GM12878 (cell line): ENCODE measurements at regions not wholly inside any gene's neighbourhood (a gene's known extent, or its start where the extent isn't known, plus 50 kb on each side); places are given as distances from the start of the nearest gene placed in this dataset.

Experiments
- ASH2L ChIP-seq: fragments of 300-600, 200-600 bp; sonication (generic); IDR thresholded peaks from 2 replicates; pipeline ENCODE4 v1.6.1; 2017; ENCODE audit warnings: low read depth, mild to moderate bottlenecking, borderline replicate concordance
- CBX3 ChIP-seq: fragments of 200-600 bp; sonication (generic); IDR thresholded peaks from 2 replicates; pipeline ENCODE4 v1.6.1; 2016; ENCODE audit warnings: low read depth, borderline replicate concordance
- FOS ChIP-seq: IDR thresholded peaks from 3 replicates; pipeline ENCODE4 v1.6.1; 2011; ENCODE audit warnings: borderline replicate concordance; ENCODE audit not compliant: insufficient read length; ENCODE audit errors: extremely low read depth
- FOXM1 ChIP-seq: IDR thresholded peaks from 2 replicates; pipeline ENCODE4 v1.6.1; 2012; ENCODE audit warnings: low read depth, mild to moderate bottlenecking, inconsistent platforms, low read length, moderate library complexity
- GABPA ChIP-seq: IDR thresholded peaks from 2 replicates; pipeline ENCODE4 v1.6.1; 2014; ENCODE audit warnings: antibody characterized with exemption, low read depth, mild to moderate bottlenecking, inconsistent platforms
- HDAC6 ChIP-seq: fragments of 200-600 bp; sonication (generic); IDR thresholded peaks from one replicate; pipeline ENCODE4 v1.8.0; 2017; ENCODE audit warnings: antibody characterized with exemption; ENCODE audit not compliant: unreplicated experiment
- POLR2A ChIP-seq: IDR thresholded peaks from 2 replicates; pipeline ENCODE4 v1.6.1; 2011; ENCODE audit warnings: low read depth, mild to moderate bottlenecking, low read length
- RFX5 ChIP-seq: IDR thresholded peaks from 2 replicates; pipeline ENCODE4 v1.6.1; 2011; ENCODE audit warnings: low read depth, low read length, improper control_type of control experiment
- SUPT20H ChIP-seq: IDR thresholded peaks from 2 replicates; pipeline ENCODE4 v1.6.1; 2011; ENCODE audit warnings: low read depth, mild to moderate bottlenecking, low read length, moderate library complexity, borderline replicate concordance; ENCODE audit not compliant: control insufficient read depth
- SUZ12 ChIP-seq: fragments of 200-600 bp; sonication (generic); IDR thresholded peaks from one replicate; pipeline ENCODE4 v1.6.1; 2018; ENCODE audit warnings: antibody characterized with exemption, mild to moderate bottlenecking; ENCODE audit not compliant: unreplicated experiment
- YY1 ChIP-seq: IDR thresholded peaks from 2 replicates; pipeline ENCODE4 v1.6.1; 2011; ENCODE audit warnings: low read depth, mild to moderate bottlenecking, low read length
- TF ChIP-seq, protein P1 (sequence below): IDR thresholded peaks from 2 replicates; pipeline ENCODE4 v1.6.1; 2011; ENCODE audit warnings: low read depth, low read length, improper control_type of control experiment, borderline replicate concordance
- TF ChIP-seq, protein P2 (sequence below): IDR thresholded peaks from 2 replicates; pipeline ENCODE4 v1.6.1; 2011; ENCODE audit warnings: borderline replicate concordance, low read depth, mild to moderate bottlenecking, moderate library complexity, mixed read lengths, low read length; ENCODE audit not compliant: insufficient read depth; ENCODE audit errors: extremely low read length
- TF ChIP-seq, protein P3 (sequence below), 3 experiments: IDR thresholded peaks in 2 of 3; conservative IDR thresholded peaks in 1 of 3; 2 replicates each; pipeline ENCODE4 v1.5.1; 2011; ENCODE audit warnings: low read depth in 3 of 3, low read length in 3 of 3, mild to moderate bottlenecking in 3 of 3, control low read depth in 2 of 3, moderate library complexity in 2 of 3, inconsistent platforms in 1 of 3, mixed read lengths in 1 of 3; ENCODE audit not compliant: control insufficient read depth in 2 of 3, insufficient read depth in 1 of 3; ENCODE audit errors: extremely low read depth in 1 of 3

GRCh38 chr1:214935258-214935657, 147.3 kb upstream of the KCNK2 start:
- TF ChIP-seq FOXM1: no peak
- no peak for TF ChIP-seq POLR2A
- TF ChIP-seq, protein P1, sequence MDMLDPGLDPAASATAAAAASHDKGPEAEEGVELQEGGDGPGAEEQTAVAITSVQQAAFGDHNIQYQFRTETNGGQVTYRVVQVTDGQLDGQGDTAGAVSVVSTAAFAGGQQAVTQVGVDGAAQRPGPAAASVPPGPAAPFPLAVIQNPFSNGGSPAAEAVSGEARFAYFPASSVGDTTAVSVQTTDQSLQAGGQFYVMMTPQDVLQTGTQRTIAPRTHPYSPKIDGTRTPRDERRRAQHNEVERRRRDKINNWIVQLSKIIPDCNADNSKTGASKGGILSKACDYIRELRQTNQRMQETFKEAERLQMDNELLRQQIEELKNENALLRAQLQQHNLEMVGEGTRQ: no peak
- no peak for TF ChIP-seq HDAC6
- no peak for TF ChIP-seq YY1
- TF ChIP-seq GABPA: no peak
- no peak for TF ChIP-seq ASH2L
- TF ChIP-seq, protein P2, sequence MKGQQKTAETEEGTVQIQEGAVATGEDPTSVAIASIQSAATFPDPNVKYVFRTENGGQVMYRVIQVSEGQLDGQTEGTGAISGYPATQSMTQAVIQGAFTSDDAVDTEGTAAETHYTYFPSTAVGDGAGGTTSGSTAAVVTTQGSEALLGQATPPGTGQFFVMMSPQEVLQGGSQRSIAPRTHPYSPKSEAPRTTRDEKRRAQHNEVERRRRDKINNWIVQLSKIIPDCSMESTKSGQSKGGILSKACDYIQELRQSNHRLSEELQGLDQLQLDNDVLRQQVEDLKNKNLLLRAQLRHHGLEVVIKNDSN: no peak
- no peak for TF ChIP-seq FOS
- TF ChIP-seq RFX5: no peak
- no peak for TF ChIP-seq SUPT20H
- TF ChIP-seq CBX3: no peak
- TF ChIP-seq, protein P3, sequence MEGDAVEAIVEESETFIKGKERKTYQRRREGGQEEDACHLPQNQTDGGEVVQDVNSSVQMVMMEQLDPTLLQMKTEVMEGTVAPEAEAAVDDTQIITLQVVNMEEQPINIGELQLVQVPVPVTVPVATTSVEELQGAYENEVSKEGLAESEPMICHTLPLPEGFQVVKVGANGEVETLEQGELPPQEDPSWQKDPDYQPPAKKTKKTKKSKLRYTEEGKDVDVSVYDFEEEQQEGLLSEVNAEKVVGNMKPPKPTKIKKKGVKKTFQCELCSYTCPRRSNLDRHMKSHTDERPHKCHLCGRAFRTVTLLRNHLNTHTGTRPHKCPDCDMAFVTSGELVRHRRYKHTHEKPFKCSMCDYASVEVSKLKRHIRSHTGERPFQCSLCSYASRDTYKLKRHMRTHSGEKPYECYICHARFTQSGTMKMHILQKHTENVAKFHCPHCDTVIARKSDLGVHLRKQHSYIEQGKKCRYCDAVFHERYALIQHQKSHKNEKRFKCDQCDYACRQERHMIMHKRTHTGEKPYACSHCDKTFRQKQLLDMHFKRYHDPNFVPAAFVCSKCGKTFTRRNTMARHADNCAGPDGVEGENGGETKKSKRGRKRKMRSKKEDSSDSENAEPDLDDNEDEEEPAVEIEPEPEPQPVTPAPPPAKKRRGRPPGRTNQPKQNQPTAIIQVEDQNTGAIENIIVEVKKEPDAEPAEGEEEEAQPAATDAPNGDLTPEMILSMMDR (IDR thresholded peaks at IDR 0.05 in 2 of 3, conservative IDR thresholded peaks at IDR 0.05 in 1 of 3; ENCODE audit: control insufficient read depth in 2 of 3, extremely low read depth in 1 of 3, insufficient read depth in 1 of 3, low read depth in 3 of 3, low read length in 3 of 3): no peak
- no peak for TF ChIP-seq SUZ12
